HG03565 (cell line): ENCODE measurements at regions not wholly inside any gene's neighbourhood (a gene's known extent, or its start where the extent isn't known, plus 50 kb on each side); places are given as distances from the start of the nearest gene placed in this dataset.
"Not testable (repeated sequence)": the region's sequence is repeated elsewhere in the genome, so short reads cannot be mapped to it uniquely, and the experiment has no call there.

Source experiments
- ATAC-seq: cut with Tn5 transposase; IDR thresholded peaks from one replicate; pipeline ENCODE4 v1.9.1; 2021; ENCODE audit warnings: mild to moderate bottlenecking, moderate library complexity; ENCODE audit not compliant: unreplicated experiment

DNA sequence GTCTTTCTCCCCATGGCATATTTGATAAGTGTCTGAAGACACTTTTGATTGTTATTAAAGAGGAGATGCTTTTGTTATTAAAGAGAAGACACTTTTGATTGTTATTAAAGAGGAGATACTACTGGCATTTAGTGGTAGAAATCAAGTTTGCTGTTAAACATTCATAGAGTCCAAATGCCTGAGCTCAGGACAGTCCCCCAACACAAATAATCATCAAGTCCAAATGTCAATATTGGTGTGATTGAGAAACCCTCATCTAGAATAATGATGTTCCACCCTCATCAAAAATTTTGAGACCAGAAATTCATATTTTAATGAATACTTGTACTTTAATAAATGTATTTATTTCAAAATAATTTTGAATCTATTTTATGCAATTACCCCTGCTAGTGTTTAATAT is 1412.9 kb upstream of the PCDH7 start:
- ATAC-seq: no peak

DNA sequence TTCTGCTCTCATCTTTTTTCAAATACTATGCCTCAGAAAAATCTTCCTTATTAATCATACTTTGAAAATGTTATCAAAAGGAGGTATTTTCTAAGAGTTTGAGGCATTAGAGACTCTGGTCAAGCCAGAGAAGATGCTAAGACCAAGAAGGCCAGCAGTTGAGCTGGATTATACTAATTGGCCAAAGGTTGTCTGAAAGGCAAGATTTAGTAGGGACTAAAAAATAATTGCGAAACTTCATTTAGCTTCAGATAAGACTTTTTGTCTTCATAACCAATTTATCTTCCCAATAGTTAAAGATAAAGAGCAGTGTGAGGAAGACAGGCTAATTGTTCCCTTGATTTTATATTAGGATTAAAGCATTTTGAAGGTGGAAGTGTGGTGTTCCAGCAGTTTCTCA is 1412.4 kb upstream of the PCDH7 start:
- ATAC-seq: no peak

DNA sequence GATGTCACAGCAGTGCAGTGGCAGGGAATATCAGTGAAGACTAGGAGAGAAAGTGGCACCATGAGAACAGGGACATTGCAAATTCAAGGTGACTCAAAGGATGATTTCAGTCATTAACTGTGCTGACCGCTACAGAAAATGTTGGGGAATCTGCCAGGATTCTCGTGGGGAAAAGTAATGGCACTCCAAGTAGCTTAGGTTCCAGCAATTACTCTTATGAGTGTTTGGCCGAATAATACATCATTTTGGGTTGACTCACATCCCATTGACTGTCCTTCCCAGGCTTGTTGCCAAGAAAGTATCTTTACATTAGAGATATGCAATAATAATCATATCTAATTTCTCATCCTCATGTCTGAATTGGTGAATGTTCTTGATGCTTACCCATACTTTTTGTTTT is 1411.1 kb upstream of the PCDH7 start:
- ATAC-seq: no peak

DNA sequence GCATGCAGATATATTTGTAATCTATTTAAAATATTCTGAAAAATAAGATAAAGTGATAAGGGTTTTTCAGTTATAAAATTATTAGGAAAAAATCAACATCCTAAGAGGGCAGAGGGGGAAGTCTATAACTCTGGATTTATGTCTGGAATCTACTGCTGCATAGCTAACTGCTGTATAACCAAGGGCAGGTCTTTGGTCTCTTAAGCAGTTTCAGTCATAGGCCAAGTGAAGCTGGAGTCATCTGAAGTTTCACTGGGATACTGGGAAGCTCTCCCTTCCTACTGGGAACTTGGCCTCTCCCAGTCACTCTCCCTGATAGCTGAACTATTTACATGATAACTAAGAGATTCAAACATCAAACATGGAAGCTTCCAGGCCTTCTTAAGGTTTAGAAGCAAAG is 1409.9 kb upstream of the PCDH7 start:
- no peak for ATAC-seq

DNA sequence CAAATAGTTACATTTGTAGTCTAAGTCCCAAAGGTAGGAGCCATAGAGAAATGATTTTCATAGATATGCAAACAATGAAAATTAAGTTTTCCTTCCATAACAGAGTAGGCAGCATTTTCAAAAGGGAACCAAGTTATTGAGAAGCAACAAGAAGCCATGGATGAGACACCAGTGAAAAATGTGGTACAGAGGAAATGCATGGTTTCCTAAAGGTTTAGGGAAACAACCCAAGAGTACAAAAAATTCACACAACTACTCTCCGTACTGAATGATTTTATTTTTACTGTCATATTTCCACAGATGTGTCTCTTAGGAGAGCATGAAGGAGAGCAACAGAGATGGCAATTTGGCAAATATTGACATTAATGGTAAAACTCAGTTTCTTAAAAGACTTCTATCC is 1408.9 kb upstream of the PCDH7 start:
- no peak for ATAC-seq

DNA sequence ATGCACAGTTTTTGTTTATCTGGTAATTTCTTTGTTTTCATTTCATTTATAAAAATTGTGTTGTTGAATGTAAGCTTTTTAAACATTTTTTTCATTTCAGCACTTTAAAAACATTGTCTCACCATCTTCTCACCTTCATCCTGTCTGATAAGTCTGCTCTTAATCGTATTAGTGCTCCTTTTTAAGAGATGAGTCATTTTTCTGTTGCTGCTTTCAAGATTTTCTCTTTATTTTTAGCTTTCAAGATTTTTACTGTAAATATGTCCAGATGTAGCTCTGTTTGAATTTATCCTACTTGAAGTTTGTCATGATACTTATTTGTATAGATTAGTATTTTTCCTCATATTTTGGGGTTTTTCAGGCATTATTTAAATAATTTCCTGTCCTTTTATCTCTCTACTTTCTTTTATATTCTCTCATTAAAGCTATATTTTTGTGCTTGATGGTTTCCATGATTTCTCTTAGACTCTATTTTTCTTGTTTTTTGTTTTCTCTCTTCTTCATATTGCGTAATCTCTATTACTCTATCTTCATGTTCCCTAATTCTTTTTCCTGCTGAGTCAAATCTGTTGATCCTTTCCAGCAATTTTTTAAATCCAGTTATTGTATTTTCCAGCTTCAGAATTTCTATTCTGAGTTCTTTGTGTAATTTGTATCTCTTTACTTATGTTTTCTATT is 1400.4 kb upstream of the PCDH7 start:
- ATAC-seq: no peak

DNA sequence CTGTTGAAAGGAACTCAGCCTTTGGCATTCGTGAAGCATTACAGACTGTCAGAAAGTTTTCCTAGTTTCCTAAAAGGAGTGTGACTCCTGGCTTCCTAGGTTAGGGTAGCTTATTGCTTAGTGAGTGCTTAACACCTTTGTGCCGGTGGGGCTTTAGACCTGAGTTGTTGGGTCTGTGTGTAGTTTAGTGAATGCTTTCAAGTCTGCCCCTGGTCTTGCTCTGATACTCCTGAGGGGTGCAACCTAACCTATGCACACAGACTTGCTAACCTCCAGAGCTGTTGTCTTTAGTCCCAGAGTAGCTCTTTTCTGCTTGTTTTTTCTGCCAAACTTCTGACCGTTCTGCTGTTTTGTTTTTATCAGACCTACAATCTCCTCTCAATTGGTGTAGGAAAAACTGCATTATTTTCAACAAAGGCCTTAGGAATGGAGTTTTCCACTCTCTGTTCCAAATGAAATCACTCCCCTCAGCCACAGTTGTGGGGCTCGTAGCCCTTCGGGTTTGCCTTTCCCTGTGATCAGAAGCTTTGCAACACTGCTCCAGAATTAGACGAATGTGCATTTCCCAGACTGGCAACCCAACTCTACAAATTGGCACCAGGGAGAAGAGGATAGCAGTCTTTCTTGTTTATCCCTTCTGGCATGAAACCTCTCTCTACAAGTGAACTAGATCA is 1399.1 kb upstream of the PCDH7 start:
- no peak for ATAC-seq

DNA sequence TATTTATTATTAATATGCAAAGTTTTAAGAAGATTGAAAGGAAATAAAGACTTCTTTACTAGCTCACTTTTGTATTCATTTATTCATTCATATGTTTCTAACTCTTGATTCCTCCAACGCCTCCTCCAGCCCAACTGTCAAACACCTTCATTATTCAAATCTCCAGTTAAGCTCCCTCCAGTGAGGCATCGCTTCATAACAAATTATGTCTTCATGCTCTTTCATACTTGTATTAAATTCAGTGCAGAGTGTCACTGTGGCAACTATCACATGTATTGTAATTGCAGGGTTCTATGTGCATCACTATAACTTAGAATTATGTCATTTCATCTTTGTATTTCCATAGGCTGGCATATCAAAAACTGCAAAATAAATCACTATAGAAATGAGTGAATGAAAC is 1394.2 kb upstream of the PCDH7 start:
- ATAC-seq: no peak

DNA sequence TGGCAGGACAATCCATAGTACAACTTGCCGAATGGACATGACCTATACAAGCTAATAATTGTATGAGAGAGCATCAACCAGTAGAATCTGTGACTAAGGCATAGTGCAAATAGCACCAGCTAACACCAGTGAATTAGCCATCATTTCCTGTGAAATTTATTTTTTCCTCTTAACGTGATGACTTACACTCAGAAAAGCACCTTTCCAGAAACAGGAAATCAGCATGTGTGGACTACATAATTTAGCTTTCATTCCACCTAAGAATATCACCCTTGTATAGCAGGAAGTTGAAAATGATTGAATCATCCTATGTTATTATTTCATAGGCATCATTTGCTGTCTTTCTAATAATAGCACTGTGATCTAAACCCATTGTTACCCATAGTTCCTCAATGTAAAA is 1393.4 kb upstream of the PCDH7 start:
- ATAC-seq: no peak

DNA sequence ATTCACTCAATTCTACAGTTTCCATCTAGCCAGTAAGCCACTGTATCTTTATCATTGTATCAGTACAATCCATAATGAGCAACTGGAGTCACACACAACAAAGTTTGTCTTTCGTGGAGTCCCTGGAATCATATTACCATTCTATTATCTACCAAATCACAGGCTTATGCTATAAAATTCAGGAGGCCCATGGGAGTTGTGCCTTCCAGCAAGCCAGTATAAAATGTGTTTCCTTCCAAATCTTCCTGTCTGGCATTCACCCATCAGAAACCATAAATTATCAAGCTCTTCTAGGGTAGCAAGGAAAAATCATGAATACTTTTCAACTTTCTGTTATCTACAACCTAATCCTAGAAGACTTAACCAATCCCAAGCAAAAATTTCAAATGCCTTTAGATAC is 1383.3 kb upstream of the PCDH7 start:
- no peak for ATAC-seq

DNA sequence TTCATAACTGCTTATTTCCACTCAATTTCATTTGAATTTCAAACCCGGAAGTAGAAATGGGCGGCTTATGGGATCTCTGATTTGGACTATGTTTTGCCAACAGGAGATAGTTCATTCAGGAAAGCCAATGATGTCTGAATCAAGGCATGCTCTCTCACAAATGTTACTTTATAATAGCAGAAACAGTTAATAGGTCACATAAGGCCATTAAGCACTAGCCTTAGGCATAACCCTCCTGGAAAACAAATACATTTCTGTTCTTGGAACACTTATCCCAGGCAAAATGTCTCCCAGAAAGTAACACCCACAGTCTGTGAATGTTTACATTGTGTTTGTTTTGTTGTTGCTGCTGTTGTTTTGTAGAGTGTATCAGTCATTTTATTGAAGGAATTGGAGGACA is 1347.2 kb upstream of the PCDH7 start:
- ATAC-seq: no peak

DNA sequence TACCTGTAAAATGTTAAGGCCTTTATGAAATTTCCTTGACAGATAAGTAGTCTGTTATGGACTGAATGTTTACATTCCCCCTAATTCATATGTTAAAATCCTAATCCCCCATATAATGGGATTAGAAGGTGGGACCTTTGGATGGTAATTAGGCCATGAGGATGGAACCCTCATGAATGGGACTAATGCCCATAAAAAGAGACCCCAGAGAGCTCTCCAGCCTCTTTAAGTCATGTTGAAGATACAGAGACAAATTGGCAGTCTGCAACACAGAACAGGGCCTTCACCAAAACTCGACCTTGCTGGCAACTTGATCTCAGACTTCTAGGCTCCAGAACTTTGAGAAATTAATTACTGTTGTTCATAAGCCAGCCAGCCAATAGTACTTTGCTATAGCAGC is 1344.5 kb upstream of the PCDH7 start:
- ATAC-seq: no peak

DNA sequence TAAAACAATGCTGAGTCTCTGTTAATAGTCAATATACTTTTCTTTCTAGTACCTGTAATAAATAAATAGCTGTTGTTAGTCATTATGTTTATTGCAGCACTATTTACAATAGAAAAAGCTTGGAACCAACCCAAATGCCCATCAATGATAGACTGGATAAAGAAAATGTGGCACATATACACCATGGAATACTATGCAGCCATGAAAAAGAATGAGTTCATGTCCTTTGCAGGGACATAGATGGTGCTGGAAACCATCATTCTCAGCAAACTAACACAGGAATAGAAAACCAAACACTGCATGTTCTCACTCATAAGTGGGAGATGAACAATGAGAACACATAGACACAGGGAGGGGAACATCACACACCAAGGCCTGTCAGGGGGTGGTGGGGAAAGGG is 1341.9 kb upstream of the PCDH7 start:
- not testable (repeated sequence) for ATAC-seq

DNA sequence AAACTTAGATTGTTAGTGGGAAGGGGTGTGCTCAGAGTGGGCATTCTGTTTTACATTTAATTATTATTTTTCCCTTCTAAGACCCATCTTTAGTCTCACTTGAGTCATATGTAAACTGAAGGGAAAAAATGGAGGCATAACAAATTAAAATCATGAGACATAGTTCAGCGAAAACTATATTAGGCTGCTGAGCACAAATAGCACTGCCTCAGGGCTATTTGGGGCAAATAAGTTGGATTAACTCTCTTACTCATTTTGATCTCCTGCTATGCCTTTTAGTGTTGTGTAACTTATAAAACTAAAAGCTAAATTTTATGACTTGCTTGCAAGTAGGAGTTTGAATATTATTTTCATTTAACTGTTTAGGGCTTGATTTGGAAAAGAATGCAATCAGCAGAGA is 1329.2 kb upstream of the PCDH7 start:
- ATAC-seq: no peak

DNA sequence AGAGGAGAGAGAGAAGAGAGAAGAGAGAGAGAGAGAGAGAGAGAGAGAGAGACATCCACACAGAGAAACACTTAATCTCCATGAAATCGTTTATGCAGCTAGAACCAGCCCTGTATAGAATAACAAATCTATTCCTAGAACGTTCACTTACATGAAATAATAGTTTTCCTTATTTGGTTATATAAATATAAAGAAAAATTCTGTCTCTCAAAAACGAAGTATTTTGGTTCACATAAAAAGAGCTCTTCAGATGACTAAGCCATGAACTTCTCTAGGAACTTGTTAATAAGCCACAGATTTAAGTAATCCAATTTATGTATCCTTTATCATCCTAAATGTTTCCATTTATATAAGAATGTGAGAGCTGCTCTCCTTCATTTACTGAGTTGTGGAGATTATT is 1315.1 kb upstream of the PCDH7 start:
- no peak for ATAC-seq

DNA sequence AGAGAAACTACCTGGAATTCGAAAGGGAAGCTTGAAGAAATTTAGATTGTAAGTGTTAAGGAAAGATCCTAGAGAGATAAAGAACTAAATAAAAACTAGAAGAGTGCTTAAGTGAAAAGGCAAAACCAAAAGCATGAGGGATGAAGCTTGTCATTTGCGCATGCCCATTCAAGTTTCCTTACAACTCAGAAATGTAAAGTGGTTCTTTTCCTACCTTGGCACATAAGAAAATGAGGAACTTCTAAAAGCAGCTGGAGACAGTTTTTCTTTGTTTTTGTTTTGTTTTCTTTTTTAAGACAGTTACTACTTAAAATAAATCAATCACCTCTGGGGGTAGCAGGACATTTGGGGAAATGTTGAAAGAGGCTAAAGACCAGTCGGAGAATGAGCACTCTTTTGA is 1304.4 kb upstream of the PCDH7 start:
- no peak for ATAC-seq

DNA sequence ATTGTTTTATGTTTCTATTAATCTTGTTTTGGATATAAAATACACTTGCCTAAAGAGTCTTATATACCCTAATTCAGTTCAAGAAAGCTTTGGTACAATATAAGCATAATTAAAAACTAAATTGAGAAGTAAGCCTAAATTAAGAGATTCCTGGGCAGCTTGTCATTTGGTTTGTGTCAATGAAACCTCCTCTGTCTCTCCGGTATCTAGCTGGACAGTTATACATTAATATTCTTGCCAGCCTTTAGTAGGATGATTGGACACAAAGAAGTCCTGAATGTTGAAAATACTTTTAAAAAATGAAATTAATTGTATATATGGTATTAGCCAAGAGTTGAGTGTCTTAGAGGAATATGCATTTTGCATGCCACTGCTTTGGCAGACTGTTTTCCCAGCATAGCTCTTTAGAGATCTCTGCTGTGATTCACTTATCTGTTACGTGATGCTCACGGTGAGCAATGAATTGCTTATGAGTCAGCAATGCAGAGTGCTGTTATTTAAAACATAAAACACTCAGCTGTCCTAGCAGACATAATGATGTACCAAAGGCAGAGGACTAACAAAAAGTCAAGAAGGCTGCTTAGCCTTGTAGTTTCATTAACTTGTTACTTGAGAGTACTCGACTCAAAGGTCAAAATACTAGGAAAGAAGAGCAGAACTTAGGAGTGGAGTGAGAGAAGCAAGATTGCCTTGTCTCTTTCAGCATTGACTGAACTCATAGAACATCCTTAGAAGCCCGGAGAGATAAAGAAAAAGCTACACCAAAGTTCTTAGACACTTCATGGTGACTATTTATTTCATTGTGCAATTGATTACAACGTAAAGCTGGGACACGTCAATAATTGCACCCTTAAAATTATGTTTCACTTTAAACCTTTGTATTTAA is 1296.1 kb upstream of the PCDH7 start:
- no peak for ATAC-seq

DNA sequence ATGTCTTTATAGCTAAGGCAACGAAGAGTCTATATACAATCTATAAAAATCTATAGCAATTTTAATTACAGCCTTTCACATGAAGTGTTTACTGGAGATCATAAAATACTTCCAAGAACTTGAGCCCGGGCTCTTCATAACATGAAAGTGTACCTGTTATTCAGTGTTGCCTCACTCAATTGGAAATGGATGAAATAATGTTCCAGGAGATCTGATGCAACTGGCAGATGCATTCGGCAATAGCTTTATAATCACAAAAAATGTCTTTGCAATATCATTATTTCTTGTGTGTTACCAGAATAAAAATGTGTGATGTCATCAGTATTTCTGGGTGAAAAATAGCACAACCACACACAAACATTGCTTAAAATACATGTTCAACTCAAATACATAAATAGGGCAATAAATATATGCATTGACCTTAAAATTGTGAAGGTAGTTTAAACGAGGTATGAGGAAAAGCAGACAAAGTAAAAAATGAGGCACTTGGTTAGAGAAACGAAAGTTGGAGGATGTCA is 1266.8 kb upstream of the PCDH7 start:
- ATAC-seq: no peak

DNA sequence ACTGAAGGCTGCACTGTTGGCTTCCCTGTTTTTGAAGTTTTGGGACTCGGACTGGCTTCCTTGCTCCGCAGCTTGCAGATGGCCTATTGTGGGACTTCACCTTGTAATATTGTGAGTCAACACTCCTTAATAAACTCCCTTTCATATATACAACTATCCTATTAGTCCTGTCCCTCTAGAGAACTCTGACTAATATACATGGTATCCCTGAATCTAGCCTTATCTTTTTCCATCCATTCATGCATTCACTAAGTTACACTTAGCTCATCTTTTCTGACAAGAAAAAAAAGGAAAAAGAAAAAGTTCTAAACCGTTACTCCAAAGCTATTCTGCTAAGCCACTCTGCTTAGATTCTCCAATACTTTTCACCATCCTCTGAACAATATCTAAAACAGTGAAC is 1260.2 kb upstream of the PCDH7 start:
- ATAC-seq: no peak

DNA sequence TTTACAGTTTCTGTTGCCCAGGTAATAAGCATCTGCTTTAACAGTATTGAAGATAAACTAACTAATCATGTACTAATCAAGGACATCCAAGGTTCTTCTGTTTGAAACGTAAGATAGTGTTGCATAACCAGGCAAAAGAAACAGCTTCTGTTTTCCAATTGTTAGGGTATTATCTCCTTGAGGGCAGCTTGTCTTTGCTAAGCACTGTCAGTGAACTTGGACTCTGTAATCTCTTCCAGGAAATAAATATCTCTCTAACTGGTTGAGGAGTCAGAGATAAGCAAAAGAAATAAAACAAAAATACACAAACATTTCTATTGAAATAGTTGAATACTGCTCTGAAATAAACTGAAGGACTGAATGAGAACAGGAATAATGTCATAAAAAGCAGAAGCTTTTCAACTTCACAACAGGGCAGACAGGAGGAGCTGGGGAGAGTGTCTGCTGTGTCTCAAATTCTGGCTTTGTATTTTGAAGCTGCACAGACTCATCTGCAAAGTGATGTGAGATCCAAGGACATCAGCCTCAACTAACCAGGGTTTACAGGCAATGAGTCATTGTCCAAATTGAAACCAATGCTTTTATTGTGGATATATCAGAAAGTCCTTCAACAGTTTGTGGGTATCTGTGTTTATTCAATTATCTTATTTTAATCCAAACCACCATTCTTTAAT is 1253.0 kb upstream of the PCDH7 start:
- no peak for ATAC-seq
